IMR-90 (cell line): ENCODE measurements at regions not wholly inside any gene's neighbourhood (a gene's known extent, or its start where the extent isn't known, plus 50 kb on each side); places are given as distances from the start of the nearest gene placed in this dataset.

Experiments used
- ATAC-seq: fragments of 200-7000 bp; cut with Tn5 transposase; 2 replicates; pipeline ENCODE4 v1.9.1; 2020; ENCODE audit warnings: low read depth, mild to moderate bottlenecking, moderate library complexity
- BruUV-seq: library from RNA; stranded (reverse); fragments of 400-500 nt; replicated peaks from 2 replicates; lab custom pipeline; 2021; lab: Mats Ljungman, UMichigan
- CTCF ChIA-PET: fragments of 300-600 bp; formaldehyde crosslinking; extraction: SDS; loops from one replicate; lab custom pipeline; 2021; ENCODE audit warnings: antibody characterized with exemption; lab: Yijun Ruan, JAX
- POLR2A ChIA-PET: fragments of 300-600 bp; sonication (Branson Sonifier 250); formaldehyde crosslinking; loops from one replicate; lab custom pipeline; 2022; ENCODE audit warnings: antibody characterized with exemption; ENCODE audit not compliant: unreplicated experiment; lab: Charles Lee
- DNase-seq: peaks from one replicate; pipeline ENCODE4 v3.0.0; 2013
- H2AFZ ChIP-seq: replicated peaks from 2 replicates; pipeline ENCODE3; 2013; ENCODE audit warnings: low read length, mild to moderate bottlenecking; ENCODE audit not compliant: poor library complexity
- H2AK5ac ChIP-seq: 2 replicates; pipeline ENCODE4 v1.6.1; 2013; ENCODE audit warnings: low read depth, low read length, inconsistent platforms
- H2AK9ac ChIP-seq: replicated peaks from 2 replicates; pipeline ENCODE3; 2013; ENCODE audit warnings: mild to moderate bottlenecking, low read depth, low read length, moderate library complexity; ENCODE audit not compliant: poor library complexity
- H2BK120ac ChIP-seq: 2 replicates; pipeline ENCODE4 v1.6.1; 2013; ENCODE audit warnings: low read depth, low read length, inconsistent platforms
- H2BK15ac ChIP-seq: 3 replicates; pipeline ENCODE4 v1.6.1; 2013; ENCODE audit warnings: low read depth, low read length, inconsistent platforms
- H2BK20ac ChIP-seq: 2 replicates; pipeline ENCODE4 v1.6.1; 2013; ENCODE audit warnings: low read depth, mild to moderate bottlenecking, inconsistent platforms, low read length, moderate library complexity
- H2BK5ac ChIP-seq: 2 replicates; pipeline ENCODE4 v1.6.1; 2013; ENCODE audit warnings: mild to moderate bottlenecking, low read depth, low read length, inconsistent platforms; ENCODE audit not compliant: poor library complexity, severe bottlenecking
- H3K14ac ChIP-seq: replicated peaks from 2 replicates; pipeline ENCODE4 v1.6.1; 2013; ENCODE audit warnings: low read depth, low read length, inconsistent platforms
- H3K18ac ChIP-seq: 2 replicates; pipeline ENCODE4 v1.6.1; 2013; ENCODE audit warnings: low read depth, low read length, control low read depth
- H3K23ac ChIP-seq: 2 replicates; pipeline ENCODE4 v1.6.1; 2013; ENCODE audit warnings: low read depth, low read length, inconsistent platforms
- H3K27ac ChIP-seq: 2 replicates; pipeline ENCODE4 v1.5.1; 2013; ENCODE audit warnings: mild to moderate bottlenecking, control low read depth, low read length; ENCODE audit not compliant: insufficient read depth
- H3K27me3 ChIP-seq: 2 replicates; pipeline ENCODE4 v1.6.1; 2013; ENCODE audit warnings: low read length; ENCODE audit not compliant: control insufficient read depth, insufficient read depth
- H3K36me3 ChIP-seq: 2 replicates; pipeline ENCODE4 v1.6.1; 2013; ENCODE audit warnings: low read length, mixed read lengths; ENCODE audit not compliant: control insufficient read depth, insufficient read depth
- H3K4ac ChIP-seq: 2 replicates; pipeline ENCODE4 v1.6.1; 2013; ENCODE audit warnings: low read depth, low read length, inconsistent platforms
- H3K4me1 ChIP-seq: 2 replicates; pipeline ENCODE4 v1.6.1; 2013; ENCODE audit warnings: low read length, mixed read lengths; ENCODE audit not compliant: control insufficient read depth, insufficient read depth
- H3K4me2 ChIP-seq: 2 replicates; pipeline ENCODE4 v1.6.1; 2013; ENCODE audit warnings: low read depth, mild to moderate bottlenecking, control low read depth, low read length, moderate library complexity
- H3K4me3 ChIP-seq: 2 replicates; pipeline ENCODE4 v1.5.1; 2013; ENCODE audit warnings: low read depth, mild to moderate bottlenecking, control low read depth, low read length, moderate library complexity; ENCODE audit not compliant: insufficient read depth
- H3K56ac ChIP-seq: 2 replicates; pipeline ENCODE4 v1.6.1; 2013; ENCODE audit warnings: low read length, inconsistent platforms; ENCODE audit not compliant: insufficient read depth; ENCODE audit errors: extremely low read depth
- H3K79me1 ChIP-seq, 2 experiments: 2 replicates each; pipeline ENCODE4 v1.6.1; 2013; ENCODE audit warnings: low read length in 2 of 2, inconsistent platforms in 1 of 2, low read depth in 1 of 2
- H3K9ac ChIP-seq: 2 replicates; pipeline ENCODE4 v1.6.1; 2013; ENCODE audit warnings: low read depth, low read length, control low read depth
- H3K9me1 ChIP-seq: 2 replicates; pipeline ENCODE4 v1.6.1; 2013; ENCODE audit warnings: low read length, inconsistent platforms; ENCODE audit not compliant: insufficient read depth
- H3K9me3 ChIP-seq: 2 replicates; pipeline ENCODE4 v1.6.1; 2013; ENCODE audit warnings: low read length; ENCODE audit not compliant: control insufficient read depth, insufficient read depth
- H4K20me1 ChIP-seq: 2 replicates; pipeline ENCODE4 v1.6.1; 2013; ENCODE audit warnings: low read length, inconsistent platforms; ENCODE audit not compliant: insufficient read depth
- H4K5ac ChIP-seq: 2 replicates; pipeline ENCODE4 v1.6.1; 2013; ENCODE audit warnings: mild to moderate bottlenecking, low read depth, low read length, control low read depth
- H4K8ac ChIP-seq, 2 experiments: 2 replicates each; pipeline ENCODE4 v1.6.1; 2013; ENCODE audit warnings: low read depth in 2 of 2, low read length in 2 of 2, control low read depth in 1 of 2, inconsistent platforms in 1 of 2
- H4K91ac ChIP-seq: 2 replicates; pipeline ENCODE4 v1.6.1; 2013; ENCODE audit warnings: low read depth, low read length, inconsistent platforms; ENCODE audit not compliant: insufficient read depth
- CTCF ChIP-seq: conservative IDR thresholded peaks from 2 replicates; pipeline ENCODE4 v1.5.1; 2012; ENCODE audit warnings: mild to moderate bottlenecking, low read depth, low read length, improper control_type of control experiment
- FOS ChIP-seq: fragments of 150-350 bp; IDR thresholded peaks from 2 replicates; pipeline ENCODE4 v1.6.1; 2016; ENCODE audit warnings: low read depth, low read length
- MAFK ChIP-seq: IDR thresholded peaks from 2 replicates; pipeline ENCODE4 v1.6.1; 2012; ENCODE audit warnings: low read depth, low read length, improper control_type of control experiment
- POLR2A ChIP-seq: IDR thresholded peaks from 2 replicates; pipeline ENCODE4 v1.6.1; 2012; ENCODE audit warnings: mild to moderate bottlenecking, low read depth, low read length
- RAD21 ChIP-seq: IDR thresholded peaks from 2 replicates; pipeline ENCODE4 v1.6.1; 2012; ENCODE audit warnings: low read length, improper control_type of control experiment
- WGBS, 2 experiments: methylation state at CpG; one replicate each; pipeline versions ENCODE4 v1.1.5 to v1.1.7; 2013; ENCODE audit warnings: missing lambda C conversion rate in 2 of 2; ENCODE audit not compliant: insufficient read length in 1 of 2; ENCODE audit errors: extremely low coverage in 2 of 2; 5-methylcytosine and 5-hydroxymethylcytosine counted together
- dilution Hi-C: fragments of 300-500 bp; cut with HindIII; formaldehyde crosslinking; loops from one replicate; pipeline ENCODE4 v1.14.3; 2018; ENCODE audit warnings: low sequenced_read_pairs; ENCODE audit not compliant: unreplicated experiment
- in situ Hi-C: fragments of 300-500 bp; cut with MboI; formaldehyde crosslinking; loops from 3 replicates; pipeline ENCODE4 v1.14.3; 2019; ENCODE audit warnings: low sequenced_read_pairs, inconsistent platforms, mixed read lengths
- intact Hi-C: fragments of 100-400 bp; cut with micrococcal nuclease; formaldehyde crosslinking; loops from 2 replicates; pipeline ENCODE4 v1.10.0; 2022

- in situ Hi-C loops (no loop called here), dilution Hi-C loops (no loop called here), intact Hi-C loops (no loop called here)
- H3K27me3 ChIP-seq = no peaks in the 10 kb centered on the region
- 100% methylated on average over 1 of the region's 1 CpG; no CpG with 5 or more reads in 1 of the 2 experiments for WGBS, 2 experiments
- H3K36me3 ChIP-seq = no peaks in the 10 kb centered on the region
- H3K56ac ChIP-seq = no peak overlapping the region
- no peak overlapping the region for H2BK5ac ChIP-seq
- ChIA-PET CTCF (no interaction called here), POLR2A (no interaction called here)
- no peak overlapping the region for H3K9ac ChIP-seq
- TF ChIP-seq RAD21 = no peak
- no peak for TF ChIP-seq FOS
- TF ChIP-seq MAFK = no peak
- no peak for TF ChIP-seq POLR2A
- no peak for TF ChIP-seq CTCF
- no peaks in the 10 kb centered on the region for H3K79me1 ChIP-seq
- H2BK20ac ChIP-seq = no peak overlapping the region
- H4K5ac ChIP-seq = no peak overlapping the region
- no peak for ATAC-seq
- no peak overlapping the region for H4K91ac ChIP-seq
- H4K20me1 ChIP-seq = no peaks in the 10 kb centered on the region
- no peak for DNase-seq
- H2BK15ac ChIP-seq = no peak overlapping the region
- H4K8ac ChIP-seq = no peak overlapping the region
- H3K4ac ChIP-seq = no peak overlapping the region
- no peak overlapping the region for H3K14ac ChIP-seq
- H3K4me1 ChIP-seq = no peaks in the 10 kb centered on the region
- no peak overlapping the region for H3K23ac ChIP-seq
- no peaks in the 10 kb centered on the region for H3K9me1 ChIP-seq
- no peak overlapping the region for H2AK5ac ChIP-seq
- no peak overlapping the region for H3K4me2 ChIP-seq
- no peak overlapping the region for H2BK120ac ChIP-seq
- no peak overlapping the region for H3K27ac ChIP-seq
- no TSS peak for BruUV-seq
- H3K9me3 ChIP-seq = peaks cover 25% of the 10 kb centered on the region
- H2AK9ac ChIP-seq = no peak overlapping the region
- H2AFZ ChIP-seq = no peak overlapping the region
- H3K18ac ChIP-seq = no peak overlapping the region
- H3K4me3 ChIP-seq = no peak overlapping the region
Measured at GRCh38 chr2:4653991-4654390, 950.6 kb downstream of the DCDC2C start.
